ENCODE measurements at regions not wholly inside any gene's neighbourhood (a gene's known extent, or its start where the extent isn't known, plus 50 kb on each side); places are given as distances from the start of the nearest gene placed in this dataset.
"Not testable (repeated sequence)": the region's sequence is repeated elsewhere in the genome, so short reads cannot be mapped to it uniquely, and the experiment has no call there.

DNA sequence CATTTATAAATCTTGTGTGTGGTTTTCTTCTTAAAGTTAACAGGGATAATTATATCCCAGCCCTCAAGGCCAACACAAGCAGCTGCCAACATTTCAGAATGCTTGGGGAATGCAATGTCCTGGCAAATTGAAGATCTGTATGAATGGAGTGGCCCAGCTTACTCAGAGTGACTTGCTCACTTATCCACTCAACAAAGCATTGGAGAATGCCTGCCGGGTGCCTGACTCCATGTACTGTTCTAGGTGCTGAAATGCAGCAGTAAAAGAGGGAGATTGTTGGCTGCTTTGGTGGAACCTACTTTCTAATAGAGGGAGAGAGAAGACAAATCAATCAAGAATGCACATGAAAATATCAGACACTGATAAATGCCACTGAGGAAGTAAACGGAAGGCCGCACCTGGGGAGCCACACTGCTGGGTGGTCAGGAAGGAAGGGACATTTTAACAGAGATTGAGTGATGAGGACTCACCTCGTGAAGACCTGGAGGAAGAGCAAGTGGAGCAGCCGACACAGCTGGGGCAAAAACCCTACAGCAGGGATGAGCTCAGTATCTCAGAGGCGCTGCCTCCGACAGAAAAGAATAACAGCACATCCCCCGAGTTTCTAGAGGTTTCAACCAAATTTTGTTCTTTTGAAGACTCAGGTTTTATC lies 61.2 kb upstream of the VASH1 start:
- Histone ChIP-seq H3K27ac (no peak overlapping the region), H3K4me3 (no peak overlapping the region), H3K9me3 (no peaks in the 10 kb centered on the region), H3K4me1 (peaks cover 2% of the 10 kb centered on the region), H3K27me3 (no peaks in the 10 kb centered on the region), H3K36me3 (no peaks in the 10 kb centered on the region)
- TF ChIP-seq, protein P1, sequence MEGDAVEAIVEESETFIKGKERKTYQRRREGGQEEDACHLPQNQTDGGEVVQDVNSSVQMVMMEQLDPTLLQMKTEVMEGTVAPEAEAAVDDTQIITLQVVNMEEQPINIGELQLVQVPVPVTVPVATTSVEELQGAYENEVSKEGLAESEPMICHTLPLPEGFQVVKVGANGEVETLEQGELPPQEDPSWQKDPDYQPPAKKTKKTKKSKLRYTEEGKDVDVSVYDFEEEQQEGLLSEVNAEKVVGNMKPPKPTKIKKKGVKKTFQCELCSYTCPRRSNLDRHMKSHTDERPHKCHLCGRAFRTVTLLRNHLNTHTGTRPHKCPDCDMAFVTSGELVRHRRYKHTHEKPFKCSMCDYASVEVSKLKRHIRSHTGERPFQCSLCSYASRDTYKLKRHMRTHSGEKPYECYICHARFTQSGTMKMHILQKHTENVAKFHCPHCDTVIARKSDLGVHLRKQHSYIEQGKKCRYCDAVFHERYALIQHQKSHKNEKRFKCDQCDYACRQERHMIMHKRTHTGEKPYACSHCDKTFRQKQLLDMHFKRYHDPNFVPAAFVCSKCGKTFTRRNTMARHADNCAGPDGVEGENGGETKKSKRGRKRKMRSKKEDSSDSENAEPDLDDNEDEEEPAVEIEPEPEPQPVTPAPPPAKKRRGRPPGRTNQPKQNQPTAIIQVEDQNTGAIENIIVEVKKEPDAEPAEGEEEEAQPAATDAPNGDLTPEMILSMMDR (IDR thresholded peaks at IDR 0.05): no peak
- no peak for TF ChIP-seq EP300 (IDR thresholded peaks at IDR 0.05)
- TF ChIP-seq POLR2AphosphoS5 (IDR thresholded peaks at IDR 0.05): no peak
- no peak for TF ChIP-seq POLR2A (IDR thresholded peaks at IDR 0.05)
- WGBS: 81% methylated on average over 8 of the region's 8 CpGs
- no peak for DNase-seq (ENCODE audit: low spot score in 2 of 2)

DNA sequence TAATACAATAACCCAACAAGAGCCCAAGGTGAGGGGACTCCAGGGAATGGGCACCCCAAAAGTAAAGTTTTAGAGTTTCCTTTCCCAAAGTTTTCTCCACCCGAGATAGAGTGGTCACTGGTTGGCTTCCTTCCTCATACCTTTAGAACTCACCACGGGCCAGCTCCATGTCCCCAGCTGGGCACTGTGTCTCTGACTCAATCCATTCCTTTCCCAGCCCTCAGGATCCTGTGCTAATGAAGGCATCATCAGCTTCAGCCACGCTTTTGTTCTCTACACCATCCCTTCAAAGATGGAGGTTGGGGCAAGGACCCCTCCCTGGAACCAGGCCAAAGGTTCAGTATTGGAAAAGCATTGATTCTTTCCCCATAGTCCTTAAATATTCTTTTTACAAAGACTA lies 59.8 kb upstream of the VASH1 start:
- Histone ChIP-seq H3K4me1 (peaks cover 2% of the 10 kb centered on the region), H3K27ac (no peak overlapping the region), H3K9me3 (no peaks in the 10 kb centered on the region), H3K36me3 (no peaks in the 10 kb centered on the region), H3K27me3 (no peaks in the 10 kb centered on the region), H3K4me3 (no peak overlapping the region)
- no peak for TF ChIP-seq EP300 (IDR thresholded peaks at IDR 0.05)
- no peak for TF ChIP-seq POLR2A (IDR thresholded peaks at IDR 0.05)
- TF ChIP-seq, protein P1 (IDR thresholded peaks at IDR 0.05): no peak
- TF ChIP-seq POLR2AphosphoS5 (IDR thresholded peaks at IDR 0.05): no peak
- no peak for DNase-seq (ENCODE audit: low spot score in 2 of 2)
- 93% methylated on average over 3 of the region's 3 CpGs for WGBS

DNA sequence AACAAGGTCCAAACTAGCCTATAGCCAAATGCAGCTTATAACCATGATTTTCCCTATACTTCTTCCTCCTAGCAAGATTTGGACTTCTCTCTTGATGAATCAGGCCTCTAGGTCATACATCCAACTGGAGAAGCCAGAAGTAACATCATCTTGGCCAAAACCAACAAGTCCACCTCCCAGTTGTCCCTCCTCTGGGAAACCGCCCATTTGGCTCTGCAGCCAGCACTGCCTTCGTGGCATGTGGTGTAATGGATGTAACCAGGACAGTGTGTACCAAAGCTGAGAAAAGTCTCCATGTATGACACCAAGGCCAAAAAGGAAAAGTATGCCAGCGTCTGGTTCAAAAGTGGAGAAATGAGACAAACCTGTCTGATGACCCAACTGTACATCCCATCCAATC lies 59.3 kb upstream of the VASH1 start:
- 56% methylated on average over 3 of the region's 3 CpGs for WGBS
- Histone ChIP-seq H3K4me1 (peaks cover 2% of the 10 kb centered on the region), H3K9me3 (no peaks in the 10 kb centered on the region), H3K27ac (peak overlapping the region; percentile 18), H3K4me3 (no peak overlapping the region), H3K27me3 (no peaks in the 10 kb centered on the region), H3K36me3 (no peaks in the 10 kb centered on the region)
- TF ChIP-seq POLR2AphosphoS5 (IDR thresholded peaks at IDR 0.05) (peak in 1 of 3 donors; percentile 58), EP300 (IDR thresholded peaks at IDR 0.05) (no peak), POLR2A (IDR thresholded peaks at IDR 0.05) (no peak)
- DNase-seq (ENCODE audit: low spot score in 2 of 2): peak in 1 of 2 donors; percentile 81

DNA sequence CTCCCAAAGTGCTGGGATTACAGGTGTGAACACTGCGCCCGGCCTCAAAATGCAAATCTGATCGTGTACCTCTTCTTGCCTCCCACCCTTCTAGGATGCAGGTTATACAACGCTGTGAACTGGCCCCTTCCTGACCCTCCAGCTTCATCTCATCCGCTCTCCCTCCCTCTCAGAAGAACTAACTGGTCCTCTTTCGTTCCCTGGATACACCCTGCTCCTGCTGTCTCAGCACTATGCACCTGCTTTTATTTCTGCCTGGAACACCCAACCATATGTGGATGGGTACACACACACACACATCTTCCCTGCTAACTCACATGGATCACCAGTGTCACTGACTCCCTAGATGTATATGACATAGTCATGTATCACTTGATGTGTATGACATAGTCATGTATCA lies 56.1 kb upstream of the VASH1 start:
- no peaks in the 10 kb centered on the region for H3K9me3 ChIP-seq
- WGBS: 92% methylated on average over 6 of the region's 6 CpGs
- H3K27me3 ChIP-seq: no peaks in the 10 kb centered on the region
- peaks cover 2% of the 10 kb centered on the region for H3K4me1 ChIP-seq
- no peak overlapping the region for H3K4me3 ChIP-seq
- TF ChIP-seq, protein P1 (IDR thresholded peaks at IDR 0.05): no peak
- no peak for TF ChIP-seq EP300 (IDR thresholded peaks at IDR 0.05)
- no peak for TF ChIP-seq POLR2A (IDR thresholded peaks at IDR 0.05)
- TF ChIP-seq POLR2AphosphoS5 (IDR thresholded peaks at IDR 0.05): no peak
- H3K27ac ChIP-seq: no peak overlapping the region
- H3K36me3 ChIP-seq: no peaks in the 10 kb centered on the region
- no peak for DNase-seq (ENCODE audit: low spot score in 2 of 2)

DNA sequence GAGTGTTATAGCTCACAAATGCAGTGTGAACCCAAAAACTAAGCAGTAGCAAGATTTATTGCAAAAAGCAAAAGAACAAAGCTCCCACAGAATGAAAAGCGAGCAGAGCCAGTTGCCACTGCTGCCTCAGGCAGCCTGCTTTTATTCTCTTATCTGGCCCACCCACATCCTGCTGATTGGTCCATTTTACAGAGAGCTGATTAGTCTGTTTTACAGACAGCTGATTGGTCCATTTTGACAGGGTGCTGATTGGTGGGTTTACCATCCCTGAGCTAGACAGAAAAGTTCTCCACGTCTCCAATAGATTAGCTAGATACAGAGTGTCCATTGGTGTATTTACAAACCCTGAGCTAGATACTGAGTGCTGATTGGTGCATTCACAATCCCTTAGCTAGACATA lies 55.1 kb upstream of the VASH1 start:
- not testable (repeated sequence) for H3K27ac ChIP-seq; H3K36me3 ChIP-seq; H3K27me3 ChIP-seq; DNase-seq (ENCODE audit: low spot score in 2 of 2); H3K4me1 ChIP-seq; H3K4me3 ChIP-seq; H3K9me3 ChIP-seq
- 77% methylated on average over 2 of the region's 2 CpGs for WGBS

DNA sequence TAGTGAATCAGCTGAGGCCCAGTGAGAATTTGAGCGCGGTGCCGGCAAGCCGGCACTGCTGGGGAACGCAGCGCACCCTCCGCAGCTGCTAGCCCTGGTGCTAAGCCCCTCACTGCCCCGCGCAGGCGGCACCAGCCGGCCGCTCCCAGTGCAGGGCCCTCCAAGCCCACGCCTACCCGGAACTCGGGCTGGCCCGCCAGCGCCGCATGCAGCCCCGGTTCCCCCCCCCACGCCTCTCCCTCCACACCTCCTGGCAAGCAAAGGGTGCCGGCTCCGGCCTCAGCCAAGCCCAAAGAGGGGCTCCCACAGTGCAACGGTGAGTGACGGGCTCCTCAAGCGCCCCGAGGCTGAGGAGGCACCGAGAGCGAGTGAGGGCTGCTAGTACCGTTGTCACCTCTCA lies 54.5 kb upstream of the VASH1 start:
- no peaks in the 10 kb centered on the region for H3K9me3 ChIP-seq
- no peaks in the 10 kb centered on the region for H3K27me3 ChIP-seq
- H3K27ac ChIP-seq: no peak overlapping the region
- H3K36me3 ChIP-seq: no peaks in the 10 kb centered on the region
- no peak for TF ChIP-seq POLR2AphosphoS5 (IDR thresholded peaks at IDR 0.05)
- TF ChIP-seq POLR2A (IDR thresholded peaks at IDR 0.05): no peak
- TF ChIP-seq, protein P1 (IDR thresholded peaks at IDR 0.05): no peak
- no peak for TF ChIP-seq EP300 (IDR thresholded peaks at IDR 0.05)
- 85% methylated on average over 15 of the region's 29 CpGs for WGBS
- DNase-seq (ENCODE audit: low spot score in 2 of 2): no peak
- no peaks in the 10 kb centered on the region for H3K4me1 ChIP-seq
- H3K4me3 ChIP-seq: no peak overlapping the region

Measured in suprapubic skin (tissue), 4 donors.